RWPE2 (cell line): ENCODE measurements at regions not wholly inside any gene's neighbourhood (a gene's known extent, or its start where the extent isn't known, plus 50 kb on each side); places are given as distances from the start of the nearest gene placed in this dataset.

Source experiments
- ATAC-seq: fragments of 200-7000 bp; cut with Tn5 transposase; 3 replicates; pipeline ENCODE4 v1.9.1; 2021; ENCODE audit warnings: low read depth
- DNase-seq: peaks from one replicate; pipeline ENCODE4 v3.0.0-alpha.2; 2020; ENCODE audit warnings: low spot score
- H3K27ac ChIP-seq: fragments of 450-650 bp; 2 replicates; pipeline ENCODE4 v1.5.1; 2017; ENCODE audit warnings: mild to moderate bottlenecking; ENCODE audit not compliant: poor library complexity, severe bottlenecking
- H3K27me3 ChIP-seq: fragments of 250-450 bp; sonication (Bioruptor Pico); 2 replicates; pipeline ENCODE4 v1.5.1; 2021; ENCODE audit warnings: mild to moderate bottlenecking, moderate library complexity; ENCODE audit not compliant: insufficient read depth, poor library complexity, severe bottlenecking
- H3K36me3 ChIP-seq: fragments of 250-450 bp; sonication (Bioruptor Pico); 2 replicates; pipeline ENCODE4 v1.5.1; 2020; ENCODE audit warnings: low read depth, mild to moderate bottlenecking, moderate library complexity
- H3K4me1 ChIP-seq: fragments of 250-450 bp; sonication (Bioruptor Pico); 2 replicates; pipeline ENCODE4 v1.5.1; 2021; ENCODE audit warnings: mild to moderate bottlenecking, moderate library complexity; ENCODE audit not compliant: insufficient read depth, poor library complexity, severe bottlenecking
- H3K4me3 ChIP-seq: fragments of 250-450 bp; sonication (Bioruptor Pico); 2 replicates; pipeline ENCODE4 v1.5.1; 2021; ENCODE audit warnings: mild to moderate bottlenecking, moderate library complexity; ENCODE audit not compliant: severe bottlenecking
- H3K9me3 ChIP-seq: fragments of 250-450 bp; sonication (Bioruptor Pico); 2 replicates; pipeline ENCODE4 v1.5.1; 2021; ENCODE audit warnings: mild to moderate bottlenecking, moderate library complexity; ENCODE audit not compliant: severe bottlenecking
- TF ChIP-seq, protein P1 (sequence below): fragments of 450-650 bp; IDR thresholded peaks from one replicate; pipeline ENCODE4 v1.5.1; 2017; ENCODE audit warnings: mild to moderate bottlenecking, moderate library complexity; ENCODE audit not compliant: poor library complexity, severe bottlenecking

DNA sequence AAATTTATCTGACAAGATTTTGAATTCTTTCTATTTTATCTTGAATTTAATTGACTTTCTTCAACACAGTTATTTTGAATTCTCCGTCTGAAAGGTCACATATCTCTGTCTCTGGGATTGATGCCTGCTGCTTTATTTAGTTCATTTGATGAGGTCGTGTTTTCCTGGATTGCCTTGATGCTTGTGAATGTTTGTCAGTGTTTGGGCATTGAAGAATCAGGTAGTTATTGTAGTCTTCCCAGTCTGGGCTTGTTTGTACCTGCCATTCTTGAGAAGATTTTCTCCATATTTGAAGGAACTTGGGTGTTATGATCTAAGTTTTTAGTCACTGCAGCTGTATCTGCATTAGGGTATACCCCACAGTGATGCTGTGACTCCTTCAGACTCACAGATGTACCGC, 315.8 kb upstream of the DDHD1 start:
- Histone ChIP-seq H3K27me3 (no peaks in the 10 kb centered on the region), H3K36me3 (no peaks in the 10 kb centered on the region), H3K4me3 (no peak overlapping the region), H3K4me1 (no peaks in the 10 kb centered on the region), H3K9me3 (no peaks in the 10 kb centered on the region), H3K27ac (no peak overlapping the region)
- no peak for ATAC-seq
- DNase-seq = no peak
- TF ChIP-seq, protein P1, sequence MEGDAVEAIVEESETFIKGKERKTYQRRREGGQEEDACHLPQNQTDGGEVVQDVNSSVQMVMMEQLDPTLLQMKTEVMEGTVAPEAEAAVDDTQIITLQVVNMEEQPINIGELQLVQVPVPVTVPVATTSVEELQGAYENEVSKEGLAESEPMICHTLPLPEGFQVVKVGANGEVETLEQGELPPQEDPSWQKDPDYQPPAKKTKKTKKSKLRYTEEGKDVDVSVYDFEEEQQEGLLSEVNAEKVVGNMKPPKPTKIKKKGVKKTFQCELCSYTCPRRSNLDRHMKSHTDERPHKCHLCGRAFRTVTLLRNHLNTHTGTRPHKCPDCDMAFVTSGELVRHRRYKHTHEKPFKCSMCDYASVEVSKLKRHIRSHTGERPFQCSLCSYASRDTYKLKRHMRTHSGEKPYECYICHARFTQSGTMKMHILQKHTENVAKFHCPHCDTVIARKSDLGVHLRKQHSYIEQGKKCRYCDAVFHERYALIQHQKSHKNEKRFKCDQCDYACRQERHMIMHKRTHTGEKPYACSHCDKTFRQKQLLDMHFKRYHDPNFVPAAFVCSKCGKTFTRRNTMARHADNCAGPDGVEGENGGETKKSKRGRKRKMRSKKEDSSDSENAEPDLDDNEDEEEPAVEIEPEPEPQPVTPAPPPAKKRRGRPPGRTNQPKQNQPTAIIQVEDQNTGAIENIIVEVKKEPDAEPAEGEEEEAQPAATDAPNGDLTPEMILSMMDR = no peak

DNA sequence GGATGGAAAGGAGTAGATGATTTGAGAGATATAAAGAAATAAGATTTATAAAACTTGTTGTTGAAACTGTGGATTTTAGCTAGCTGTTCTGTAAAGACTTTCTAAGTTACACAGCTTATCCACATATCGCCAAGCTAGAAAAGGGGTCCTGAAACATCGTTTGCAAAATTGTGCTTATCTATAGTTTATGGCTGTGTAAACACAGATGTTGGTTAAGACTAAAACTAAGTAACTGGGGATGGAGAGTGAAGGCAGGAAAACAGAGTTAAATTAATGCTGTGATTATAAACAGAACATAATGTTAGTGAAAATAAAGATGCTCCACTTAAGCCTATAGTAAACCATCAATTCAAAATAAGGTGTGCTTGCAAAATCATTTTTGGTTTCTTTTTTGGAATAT, 311.3 kb upstream of the DDHD1 start:
- DNase-seq (no peak), ATAC-seq (no peak)
- TF ChIP-seq, protein P1 = no peak
- Histone ChIP-seq H3K27ac (no peak overlapping the region), H3K4me1 (no peaks in the 10 kb centered on the region), H3K9me3 (no peaks in the 10 kb centered on the region), H3K36me3 (no peaks in the 10 kb centered on the region), H3K4me3 (no peak overlapping the region), H3K27me3 (no peaks in the 10 kb centered on the region)

DNA sequence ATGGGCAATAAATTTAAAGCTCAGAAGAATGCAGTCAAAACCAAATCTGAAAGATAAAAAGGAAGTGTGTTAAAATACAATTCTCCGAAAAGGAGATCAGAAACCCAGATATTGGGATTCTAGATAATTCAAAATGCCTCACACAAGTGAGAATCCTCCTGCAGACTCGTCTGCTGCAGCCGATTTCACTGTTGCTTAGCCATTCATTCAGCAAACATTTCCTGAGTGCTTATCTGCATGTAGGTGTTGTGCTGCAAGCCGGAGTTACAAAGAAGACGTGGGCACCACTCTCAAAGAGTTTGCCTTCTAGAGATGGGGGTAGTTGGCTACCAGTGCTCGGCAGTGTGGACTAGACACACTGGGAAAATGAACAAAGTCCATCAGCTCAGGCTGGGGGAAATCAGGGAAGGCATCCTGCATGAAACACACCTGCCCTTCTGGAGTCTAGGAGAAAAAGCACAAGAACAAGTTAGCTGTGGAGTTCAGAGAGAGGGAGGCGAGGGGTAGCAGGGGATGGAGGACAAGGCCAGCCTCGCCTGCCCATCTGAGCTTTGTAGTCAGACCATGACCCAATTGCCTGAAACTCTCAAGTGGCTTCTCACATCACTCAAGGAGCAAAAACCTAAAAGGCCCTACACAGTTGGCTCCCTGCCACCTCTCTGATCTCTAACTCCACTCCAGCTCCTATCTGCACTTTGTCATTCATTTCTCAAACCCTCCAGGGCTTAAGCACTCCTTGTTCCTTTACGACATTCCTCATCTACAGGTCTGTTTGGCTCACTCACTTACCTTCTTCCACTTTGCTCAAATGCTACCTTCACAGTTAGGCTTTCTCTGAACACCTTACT, 310.0 kb upstream of the DDHD1 start:
- ATAC-seq (no peak), DNase-seq (no peak)
- H3K4me1 ChIP-seq = peaks cover 8% of the 10 kb centered on the region
- no peak overlapping the region for H3K27ac ChIP-seq
- H3K36me3 ChIP-seq = no peaks in the 10 kb centered on the region
- H3K27me3 ChIP-seq = no peaks in the 10 kb centered on the region
- TF ChIP-seq, protein P1 = no peak
- H3K4me3 ChIP-seq = no peak overlapping the region
- no peaks in the 10 kb centered on the region for H3K9me3 ChIP-seq

DNA sequence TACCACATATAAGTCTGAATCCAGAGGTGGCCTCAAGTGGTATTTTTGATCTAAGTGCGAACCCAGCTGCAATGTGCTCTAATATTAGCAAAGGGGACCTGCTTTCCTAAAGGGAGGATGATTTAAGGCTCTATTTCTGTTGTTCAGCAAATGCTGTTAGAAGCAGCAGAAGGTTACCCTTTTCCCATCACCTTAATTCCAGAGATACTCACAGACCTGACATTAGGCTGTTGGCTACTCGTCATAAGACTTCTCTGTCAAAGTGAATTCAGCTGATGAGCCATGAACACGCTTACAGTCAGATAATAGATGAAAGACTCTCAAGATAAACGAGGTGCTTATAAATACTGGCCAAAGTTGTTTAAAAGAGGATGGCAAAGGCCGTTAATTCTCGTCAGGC, 308.7 kb upstream of the DDHD1 start:
- TF ChIP-seq, protein P1 = no peak
- peaks cover 11% of the 10 kb centered on the region for H3K4me1 ChIP-seq
- ATAC-seq (no peak), DNase-seq (no peak)
- no peaks in the 10 kb centered on the region for H3K9me3 ChIP-seq
- H3K27me3 ChIP-seq = no peaks in the 10 kb centered on the region
- no peak overlapping the region for H3K27ac ChIP-seq
- no peak overlapping the region for H3K4me3 ChIP-seq
- no peaks in the 10 kb centered on the region for H3K36me3 ChIP-seq

DNA sequence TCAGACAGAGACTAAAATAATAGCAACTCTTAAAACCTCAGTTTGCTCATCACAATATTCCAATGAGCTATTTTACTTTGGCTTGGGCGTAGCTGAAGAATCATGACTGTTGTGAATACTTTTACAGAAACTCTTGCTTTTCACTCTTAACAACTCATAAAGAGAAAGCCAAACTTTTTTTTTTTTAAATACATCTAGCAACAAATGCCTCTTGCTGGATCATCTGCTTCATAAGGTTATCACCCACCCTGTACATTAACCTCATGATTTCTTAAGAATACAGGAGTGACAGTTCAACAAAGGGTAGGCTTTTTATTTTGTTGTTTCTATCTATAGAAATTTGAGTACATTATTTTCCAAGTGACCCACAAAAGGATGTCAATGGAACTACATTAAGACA, 307.4 kb upstream of the DDHD1 start:
- Histone ChIP-seq H3K27ac (no peak overlapping the region), H3K27me3 (no peaks in the 10 kb centered on the region), H3K4me1 (peaks cover 11% of the 10 kb centered on the region), H3K9me3 (no peaks in the 10 kb centered on the region), H3K4me3 (no peak overlapping the region), H3K36me3 (no peaks in the 10 kb centered on the region)
- DNase-seq = no peak
- ATAC-seq = no peak
- TF ChIP-seq, protein P1 = no peak
